Medulla oblongata (tissue), 1 donor: ENCODE measurements at regions not wholly inside any gene's neighbourhood (a gene's known extent, or its start where the extent isn't known, plus 50 kb on each side); places are given as distances from the start of the nearest gene placed in this dataset.

Experiments used
- DNase-seq: peaks from one replicate; pipeline ENCODE4 v3.0.0-alpha.2; 2015; ENCODE audit errors: extremely low spot score

GRCh38 chrX:30950391-30950790, 61.3 kb upstream of the TAB3 start:
- no peak for DNase-seq

DNA sequence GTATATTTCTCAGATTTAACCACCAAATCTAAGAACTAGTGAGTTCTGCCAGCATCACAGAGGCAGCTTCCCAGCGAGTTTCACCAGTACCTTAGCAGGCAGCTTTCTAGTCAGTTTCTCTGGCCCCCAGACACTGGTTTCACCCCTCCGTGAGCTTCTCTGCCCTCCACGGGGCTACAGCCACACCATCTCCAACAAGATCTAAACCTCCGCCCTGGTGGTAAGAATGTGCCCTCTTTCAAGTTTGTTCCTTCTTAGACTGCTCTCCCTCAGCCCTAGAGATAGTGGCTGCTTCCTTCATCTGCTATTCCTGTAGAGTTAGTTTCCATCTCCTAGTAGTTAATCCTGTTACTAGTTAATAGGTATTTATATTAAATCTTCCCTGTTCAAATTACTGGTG, 60.5 kb upstream of the TAB3 start:
- DNase-seq: no peak

- no peak for DNase-seq
These were observed 59.6 kb upstream of the TAB3 start for GRCh38 chrX:30948626-30949025.

DNA sequence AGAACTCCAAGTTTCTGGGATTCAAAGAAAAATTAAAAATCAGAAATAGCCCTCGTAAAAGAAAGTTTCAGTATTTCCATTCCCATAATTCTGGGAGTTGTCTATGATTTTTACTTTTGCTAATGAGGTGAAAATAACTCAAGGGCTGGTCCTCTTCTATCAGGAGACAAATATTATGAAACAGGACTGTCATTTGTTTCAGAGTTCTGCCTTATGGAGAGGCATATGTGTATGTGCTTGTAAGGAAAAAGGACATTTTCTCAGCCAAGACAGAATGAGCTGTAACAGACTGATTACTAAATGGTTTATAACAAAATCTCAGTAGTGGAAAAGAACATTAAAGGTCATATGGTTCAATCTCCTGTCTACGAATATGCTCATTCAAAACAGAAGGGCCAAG, 59.0 kb upstream of the TAB3 start:
- no peak for DNase-seq

- DNase-seq: no peak
These were observed 54.9 kb upstream of the TAB3 start for GRCh38 chrX:30943984-30944383.

GRCh38 chrX:30941898-30942297, 52.8 kb upstream of the TAB3 start:
- no peak for DNase-seq

GRCh38 chrX:30939928-30940327, 50.9 kb upstream of the TAB3 start:
- no peak for DNase-seq
